ENCODE measurements at regions not wholly inside any gene's neighbourhood (a gene's known extent, or its start where the extent isn't known, plus 50 kb on each side); places are given as distances from the start of the nearest gene placed in this dataset.

GRCh38 chr1:8184301-8184700 lies 133.6 kb upstream of the SLC45A1 start:
- ATAC-seq (no peak), DNase-seq (ENCODE audit: low read depth, low spot score) (no peak)
- no peak for TF ChIP-seq REST (IDR thresholded peaks at IDR 0.05; ENCODE audit: insufficient read depth in 1 of 2, low read depth in 2 of 2, low read length in 1 of 2)
- TF ChIP-seq POLR2AphosphoS5 (IDR thresholded peaks at IDR 0.05; ENCODE audit: low read depth, low read length), result no peak
- TF ChIP-seq SIN3A (IDR thresholded peaks at IDR 0.05; ENCODE audit: borderline replicate concordance, insufficient read depth, low read depth, low read length), result no peak
- no peak for TF ChIP-seq TCF7L2 (IDR thresholded peaks at IDR 0.05; ENCODE audit: low read depth, low read length)
- no peak for TF ChIP-seq CTCF (IDR thresholded peaks at IDR 0.05)
- ChIA-PET CTCF (no interaction called here), POLR2A (no interaction called here)
- Histone ChIP-seq H3K9me3 (ENCODE audit: control insufficient read depth, insufficient read depth, low read depth, low read length) (peaks cover 11% of the 10 kb centered on the region), H3K4me3 (ENCODE audit: low read depth in 2 of 2, low read length in 2 of 2) (no peak overlapping the region), H3K36me3 (ENCODE audit: control insufficient read depth, insufficient read depth, low read length) (no peaks in the 10 kb centered on the region), H3K27ac (ENCODE audit: low read length) (peak overlapping the region; percentile 100), H3K4me1 (ENCODE audit: control insufficient read depth, insufficient read depth, low read length) (peaks cover 24% of the 10 kb centered on the region), H3K27me3 (ENCODE audit: control insufficient read depth, insufficient read depth, low read length) (no peaks in the 10 kb centered on the region)
- intact Hi-C loops (cut with micrococcal nuclease; ENCODE audit: unreplicated experiment), result no loop called here
- no TSS peak for BruUV-seq (replicated peaks)
- in situ Hi-C loops (cut with HindIII; ENCODE audit: low pct_unique_long_range_greater_than_20kb, low sequenced_read_pairs), result no loop called here

GRCh38 chr1:8182034-8182761 lies 135.7 kb upstream of the SLC45A1 start:
- no TSS peak for BruUV-seq (replicated peaks)
- TF ChIP-seq CTCF (IDR thresholded peaks at IDR 0.05) (no peak), POLR2AphosphoS5 (IDR thresholded peaks at IDR 0.05; ENCODE audit: low read depth, low read length) (peak; percentile 85), SIN3A (IDR thresholded peaks at IDR 0.05; ENCODE audit: borderline replicate concordance, insufficient read depth, low read depth, low read length) (no peak), REST (IDR thresholded peaks at IDR 0.05; ENCODE audit: insufficient read depth in 1 of 2, low read depth in 2 of 2, low read length in 1 of 2) (0 out of 4 replicates have a peak, but pooled peaks of 1 of the 2 experiments have one; percentile 11), TCF7L2 (IDR thresholded peaks at IDR 0.05; ENCODE audit: low read depth, low read length) (peak; percentile 98)
- Histone ChIP-seq H3K27ac (ENCODE audit: low read length) (peak overlapping the region; percentile 100), H3K4me1 (ENCODE audit: control insufficient read depth, insufficient read depth, low read length) (peaks cover 19% of the 10 kb centered on the region), H3K9me3 (ENCODE audit: control insufficient read depth, insufficient read depth, low read depth, low read length) (peaks cover 20% of the 10 kb centered on the region), H3K27me3 (ENCODE audit: control insufficient read depth, insufficient read depth, low read length) (no peaks in the 10 kb centered on the region), H3K4me3 (ENCODE audit: low read depth in 2 of 2, low read length in 2 of 2) (no peak overlapping the region), H3K36me3 (ENCODE audit: control insufficient read depth, insufficient read depth, low read length) (no peaks in the 10 kb centered on the region)
- CTCF ChIA-PET, result no interaction called here
- intact Hi-C loops (cut with micrococcal nuclease; ENCODE audit: unreplicated experiment) (loop anchor here (1.0 kb wide), 1 partner anchor 45 kb away; no protein-coding TSS in a partner anchor), in situ Hi-C loops (cut with HindIII; ENCODE audit: low pct_unique_long_range_greater_than_20kb, low sequenced_read_pairs) (no loop called here)
- ATAC-seq (peak; percentile 96), DNase-seq (ENCODE audit: low read depth, low spot score) (peak; percentile 99)
- POLR2A ChIA-PET, result interaction anchor here (0.6 kb wide), 1 partner anchor 11 kb away, joined by 3 read pairs; no protein-coding TSS in a partner anchor
